ENCODE measurements at regions not wholly inside any gene's neighbourhood (a gene's known extent, or its start where the extent isn't known, plus 50 kb on each side); places are given as distances from the start of the nearest gene placed in this dataset.
"Not testable (repeated sequence)": the region's sequence is repeated elsewhere in the genome, so short reads cannot be mapped to it uniquely, and the experiment has no call there.

DNA sequence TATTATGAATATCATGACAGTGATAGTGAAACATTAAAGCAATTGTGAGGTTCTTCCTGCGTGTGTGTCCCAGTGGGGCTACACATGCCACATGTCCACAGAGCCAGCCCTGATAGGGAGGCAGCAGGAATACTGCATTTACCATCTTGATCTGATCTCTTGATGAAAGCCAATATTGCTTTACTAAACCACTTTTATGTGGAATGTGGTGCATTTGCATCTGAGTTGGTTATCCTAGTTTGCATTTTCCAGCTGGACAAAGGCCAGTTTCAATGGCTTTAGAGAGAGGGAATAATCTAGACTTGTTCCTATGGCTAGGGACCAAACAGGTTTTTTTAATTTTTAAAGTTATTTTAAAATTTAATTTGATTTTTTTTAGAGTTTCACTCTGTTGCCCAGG is 216.3 kb upstream of the FERMT1 start:
- DNase-seq = no peak
- Histone ChIP-seq H3K4me1 (ENCODE audit: control insufficient read depth, insufficient read depth, low read length) (no peaks in the 10 kb centered on the region), H3K9me3 (ENCODE audit: control insufficient read depth, insufficient read depth, low read length) (no peaks in the 10 kb centered on the region), H3K27me3 (ENCODE audit: control insufficient read depth, insufficient read depth, low read length) (no peaks in the 10 kb centered on the region), H3K36me3 (ENCODE audit: control insufficient read depth, insufficient read depth, low read length) (no peaks in the 10 kb centered on the region), H3K27ac (ENCODE audit: low read length) (no peak overlapping the region), H3K4me3 (ENCODE audit: low read length) (no peak overlapping the region)
- Mint-ChIP-seq H3K27me3 (ENCODE audit: low read depth in 2 of 2) (no peaks in the 10 kb centered on the region), H3K36me3 (no peaks in the 10 kb centered on the region), H3K4me1 (no peaks in the 10 kb centered on the region), H3K4me3 (no peak overlapping the region), H3K9me3 (peaks cover 3 to 8% of the 10 kb centered on the region in 2 donors), H3K27ac (no peak overlapping the region)
- TF ChIP-seq, protein P1, sequence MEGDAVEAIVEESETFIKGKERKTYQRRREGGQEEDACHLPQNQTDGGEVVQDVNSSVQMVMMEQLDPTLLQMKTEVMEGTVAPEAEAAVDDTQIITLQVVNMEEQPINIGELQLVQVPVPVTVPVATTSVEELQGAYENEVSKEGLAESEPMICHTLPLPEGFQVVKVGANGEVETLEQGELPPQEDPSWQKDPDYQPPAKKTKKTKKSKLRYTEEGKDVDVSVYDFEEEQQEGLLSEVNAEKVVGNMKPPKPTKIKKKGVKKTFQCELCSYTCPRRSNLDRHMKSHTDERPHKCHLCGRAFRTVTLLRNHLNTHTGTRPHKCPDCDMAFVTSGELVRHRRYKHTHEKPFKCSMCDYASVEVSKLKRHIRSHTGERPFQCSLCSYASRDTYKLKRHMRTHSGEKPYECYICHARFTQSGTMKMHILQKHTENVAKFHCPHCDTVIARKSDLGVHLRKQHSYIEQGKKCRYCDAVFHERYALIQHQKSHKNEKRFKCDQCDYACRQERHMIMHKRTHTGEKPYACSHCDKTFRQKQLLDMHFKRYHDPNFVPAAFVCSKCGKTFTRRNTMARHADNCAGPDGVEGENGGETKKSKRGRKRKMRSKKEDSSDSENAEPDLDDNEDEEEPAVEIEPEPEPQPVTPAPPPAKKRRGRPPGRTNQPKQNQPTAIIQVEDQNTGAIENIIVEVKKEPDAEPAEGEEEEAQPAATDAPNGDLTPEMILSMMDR (IDR thresholded peaks at IDR 0.05) = no peak
- intact Hi-C loops (cut with micrococcal nuclease) = no loop called here
- 90% methylated on average over 1 of the region's 1 CpG for WGBS (ENCODE audit: insufficient coverage)
- ATAC-seq = no peak

- H3K4me1 ChIP-seq (ENCODE audit: control insufficient read depth, insufficient read depth, low read length) = no peaks in the 10 kb centered on the region
- no peak for ATAC-seq
- no peaks in the 10 kb centered on the region for H3K27me3 Mint-ChIP-seq (ENCODE audit: low read depth in 2 of 2)
- 87% methylated on average over 5 of the region's 5 CpGs for WGBS (ENCODE audit: insufficient coverage)
- H3K27me3 ChIP-seq (ENCODE audit: control insufficient read depth, insufficient read depth, low read length) = no peaks in the 10 kb centered on the region
- no peaks in the 10 kb centered on the region for H3K36me3 ChIP-seq (ENCODE audit: control insufficient read depth, insufficient read depth, low read length)
- no peaks in the 10 kb centered on the region for H3K9me3 ChIP-seq (ENCODE audit: control insufficient read depth, insufficient read depth, low read length)
- H3K27ac ChIP-seq (ENCODE audit: low read length) = no peak overlapping the region
- H3K27ac Mint-ChIP-seq = no peak overlapping the region
- intact Hi-C loops (cut with micrococcal nuclease) = no loop called here
- H3K36me3 Mint-ChIP-seq = no peaks in the 10 kb centered on the region
- H3K4me3 ChIP-seq (ENCODE audit: low read length) = no peak overlapping the region
- TF ChIP-seq, protein P1 (IDR thresholded peaks at IDR 0.05) = no peak
- H3K4me1 Mint-ChIP-seq = no peaks in the 10 kb centered on the region
- no peak overlapping the region for H3K4me3 Mint-ChIP-seq
- DNase-seq = no peak
- H3K9me3 Mint-ChIP-seq = peaks cover 8 to 14% of the 10 kb centered on the region in 2 donors
Measured at GRCh38 chr20:6333110-6333509, 210.3 kb upstream of the FERMT1 start.

- H3K27ac Mint-ChIP-seq; H3K27me3 ChIP-seq (ENCODE audit: control insufficient read depth, insufficient read depth, low read length); DNase-seq; H3K9me3 Mint-ChIP-seq; intact Hi-C loops (cut with micrococcal nuclease); H3K4me1 ChIP-seq (ENCODE audit: control insufficient read depth, insufficient read depth, low read length); H3K36me3 Mint-ChIP-seq; H3K4me3 ChIP-seq (ENCODE audit: low read length); H3K36me3 ChIP-seq (ENCODE audit: control insufficient read depth, insufficient read depth, low read length); H3K27me3 Mint-ChIP-seq (ENCODE audit: low read depth in 2 of 2); ATAC-seq; H3K27ac ChIP-seq (ENCODE audit: low read length); H3K4me1 Mint-ChIP-seq; H3K9me3 ChIP-seq (ENCODE audit: control insufficient read depth, insufficient read depth, low read length); H3K4me3 Mint-ChIP-seq: not testable (repeated sequence)
- WGBS (ENCODE audit: insufficient coverage) = 87% methylated on average over 19 of the region's 20 CpGs
Measured at GRCh38 chr20:6321235-6321634, 198.4 kb upstream of the FERMT1 start.

DNA sequence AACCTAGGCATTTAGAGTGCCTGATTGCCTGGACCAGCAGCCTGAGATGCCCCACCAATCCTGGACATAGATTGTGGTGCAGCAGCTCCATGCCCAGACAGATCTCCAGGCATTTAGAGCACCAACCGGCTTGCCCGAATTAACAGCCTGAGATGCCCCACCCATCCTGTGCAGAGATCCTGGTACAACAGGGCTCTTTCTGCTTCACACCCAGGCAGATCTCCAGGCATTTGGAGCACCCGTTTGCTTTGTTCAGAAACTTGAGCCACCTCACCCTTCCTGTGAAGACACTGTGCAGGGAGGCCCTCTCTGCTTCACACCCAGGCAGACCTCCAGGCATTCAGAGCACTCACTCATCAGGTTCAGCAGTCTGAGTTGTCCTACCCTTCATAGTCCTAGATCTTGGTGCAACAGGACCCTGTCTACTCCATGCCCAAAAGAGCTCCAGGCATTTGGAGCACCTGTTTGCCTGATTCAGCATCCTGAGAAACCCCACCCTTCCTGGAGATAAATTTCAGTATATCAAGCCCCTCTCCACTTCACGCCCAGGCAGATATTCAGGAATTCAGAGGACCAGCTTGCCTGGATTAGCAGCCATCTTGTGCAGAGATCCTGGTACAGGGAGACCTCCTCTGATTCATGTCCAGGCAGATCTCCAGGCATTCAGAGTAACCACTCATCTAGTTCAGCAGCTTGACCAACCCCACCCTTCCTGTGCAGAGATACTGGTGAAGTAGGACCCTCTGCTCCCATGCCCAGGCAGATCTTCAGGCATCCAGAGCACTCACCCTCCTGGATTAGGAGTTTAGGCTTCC is 189.2 kb upstream of the FERMT1 start:
- ATAC-seq (no peak), DNase-seq (no peak)
- no peak overlapping the region for H3K4me3 Mint-ChIP-seq
- WGBS (ENCODE audit: insufficient coverage) = 83% methylated on average over 4 of the region's 4 CpGs
- no peak overlapping the region for H3K4me3 ChIP-seq (ENCODE audit: low read length)
- no peaks in the 10 kb centered on the region for H3K36me3 ChIP-seq (ENCODE audit: control insufficient read depth, insufficient read depth, low read length)
- H3K9me3 Mint-ChIP-seq = peaks cover 17 to 18% of the 10 kb centered on the region in 2 donors
- peaks cover 10% of the 10 kb centered on the region for H3K9me3 ChIP-seq (ENCODE audit: control insufficient read depth, insufficient read depth, low read length)
- no peaks in the 10 kb centered on the region for H3K4me1 ChIP-seq (ENCODE audit: control insufficient read depth, insufficient read depth, low read length)
- H3K27me3 ChIP-seq (ENCODE audit: control insufficient read depth, insufficient read depth, low read length) = no peaks in the 10 kb centered on the region
- no peak overlapping the region for H3K27ac ChIP-seq (ENCODE audit: low read length)
- peaks cover 9% of the 10 kb centered on the region for H3K36me3 Mint-ChIP-seq
- no peak overlapping the region for H3K27ac Mint-ChIP-seq
- H3K4me1 Mint-ChIP-seq = no peaks in the 10 kb centered on the region
- TF ChIP-seq, protein P1 (IDR thresholded peaks at IDR 0.05) = no peak
- intact Hi-C loops (cut with micrococcal nuclease) = no loop called here
- H3K27me3 Mint-ChIP-seq (ENCODE audit: low read depth in 2 of 2) = no peaks in the 10 kb centered on the region

All from natural killer cell (primary cell).